K562 (cell line): ENCODE measurements at regions not wholly inside any gene's neighbourhood (a gene's known extent, or its start where the extent isn't known, plus 50 kb on each side); places are given as distances from the start of the nearest gene placed in this dataset.

Source experiments
- ATAC-seq: fragments of 200-7000 bp; cut with Tn5 transposase; 3 replicates; pipeline ENCODE4 v1.9.1; 2020; ENCODE audit warnings: moderate library complexity
- BruUV-seq: library from RNA; stranded (reverse); fragments of 400-500 nt; replicated peaks from 2 replicates; lab custom pipeline; 2021; lab: Mats Ljungman, UMichigan
- CTCF ChIA-PET: fragments of 300-600 bp; formaldehyde crosslinking; extraction: SDS; loops from one replicate; lab custom pipeline; 2021; ENCODE audit warnings: low intra/inter-chr PET ratio; lab: Yijun Ruan, JAX
- POLR2A ChIA-PET: fragments of 300-600, 350-650 bp; sonication (Branson Sonifier 250); formaldehyde crosslinking; extraction: SDS; loops from one replicate; lab custom pipeline; 2021; ENCODE audit warnings: antibody characterized with exemption, inconsistent platforms; lab: Yijun Ruan, JAX
- DNase-seq, 4 experiments: peaks; one replicate each; pipeline versions ENCODE4 v3.0.0 to v3.0.0-alpha.2; 2011 to 2018; ENCODE audit warnings: low spot score in 3 of 4, mixed read lengths in 3 of 4; ENCODE audit errors: extremely low read depth in 1 of 4
- FAIRE-seq: peaks from 2 replicates; lab custom pipeline; 2011; peaks lifted over from hg19 to GRCh38; lab: Jason Lieb, UNC
- H2AFZ ChIP-seq: 2 replicates; pipeline ENCODE4 v1.6.0; 2011; ENCODE audit warnings: low read depth, low read length, control low read depth, inconsistent platforms
- H3K27ac ChIP-seq: fragments of 200-600 bp; 3 replicates; pipeline ENCODE4 v1.8.0; 2011; ENCODE audit warnings: low read depth, mild to moderate bottlenecking, control low read depth, inconsistent platforms, low read length, moderate library complexity, mixed read lengths; ENCODE audit errors: extremely low read depth
- H3K27me3 ChIP-seq, 2 experiments: fragments of 300-600 bp in 1 of 2; 2 replicates in 1 of 2; 3 replicates in 1 of 2; pipeline versions ENCODE4 v1.6.0 to v1.8.0; 2011; ENCODE audit warnings: inconsistent platforms in 2 of 2, low read length in 2 of 2, mild to moderate bottlenecking in 1 of 2, mixed read lengths in 1 of 2, moderate library complexity in 1 of 2; ENCODE audit not compliant: control insufficient read depth in 2 of 2, insufficient read depth in 2 of 2
- H3K36me3 ChIP-seq: fragments of 300-600 bp; 3 replicates; pipeline ENCODE4 v1.8.0; 2011; ENCODE audit warnings: mild to moderate bottlenecking, low read length, inconsistent platforms; ENCODE audit not compliant: control insufficient read depth, insufficient read depth
- H3K4me1 ChIP-seq, 2 experiments: fragments of 200-600 bp in 1 of 2; replicated peaks in 1 of 2; 2 replicates in 1 of 2; 3 replicates in 1 of 2; pipeline versions ENCODE4 v1.5.1 to v1.8.0; 2011; ENCODE audit warnings: inconsistent platforms in 2 of 2, low read length in 2 of 2, mild to moderate bottlenecking in 1 of 2, mixed read lengths in 1 of 2, moderate library complexity in 1 of 2; ENCODE audit not compliant: control insufficient read depth in 2 of 2, insufficient read depth in 2 of 2
- H3K4me2 ChIP-seq: 2 replicates; pipeline ENCODE4 v1.6.1; 2011; ENCODE audit warnings: low read length, control low read depth, inconsistent platforms, mixed read lengths; ENCODE audit not compliant: insufficient read depth
- H3K4me3 ChIP-seq: fragments of 200-600 bp; sonication (generic), shearing (Covaris generic); 2 replicates; pipeline ENCODE4 v1.5.1; 2016; ENCODE audit warnings: control low read depth, inconsistent platforms
- H3K79me2 ChIP-seq: fragments of 200-600 bp; 3 replicates; pipeline ENCODE4 v1.8.0; 2011; ENCODE audit warnings: low read length, inconsistent platforms; ENCODE audit not compliant: control insufficient read depth, insufficient read depth
- H3K9ac ChIP-seq, 2 experiments: 2 replicates each; pipeline versions ENCODE4 v1.6.0 to v1.6.1; 2011; ENCODE audit warnings: low read depth in 2 of 2, low read length in 2 of 2, control low read depth in 1 of 2, inconsistent platforms in 1 of 2, mild to moderate bottlenecking in 1 of 2, mixed read lengths in 1 of 2; ENCODE audit not compliant: insufficient read depth in 1 of 2
- H3K9me1 ChIP-seq: one replicate; pipeline ENCODE4 v1.6.0; 2011; ENCODE audit warnings: inconsistent platforms, mild to moderate bottlenecking, low read length, moderate library complexity; ENCODE audit not compliant: control insufficient read depth, insufficient read depth
- H3K9me3 ChIP-seq: replicated peaks from 2 replicates; pipeline ENCODE4 v1.5.1; 2011; ENCODE audit warnings: low read depth, low read length, inconsistent platforms; ENCODE audit not compliant: control insufficient read depth, insufficient read depth
- H4K20me1 ChIP-seq: replicated peaks from 2 replicates; pipeline ENCODE4 v1.6.1; 2011; ENCODE audit warnings: low read length, inconsistent platforms, mixed read lengths; ENCODE audit not compliant: control insufficient read depth, insufficient read depth
- FOXO4 ChIP-seq: fragments of 450-650 bp; formaldehyde crosslinking; IDR thresholded peaks from 2 replicates; pipeline ENCODE4 v1.4.0; 2020; ENCODE audit warnings: mild to moderate bottlenecking, moderate library complexity
- FOXP1 ChIP-seq: sonication (generic); formaldehyde crosslinking; IDR thresholded peaks from 2 replicates; pipeline ENCODE4 v1.8.0; 2022; ENCODE audit warnings: mild to moderate bottlenecking, missing genetic modification reagents
- HINFP ChIP-seq: fragments of 450-650 bp; conservative IDR thresholded peaks from 2 replicates; pipeline ENCODE4 v1.6.1; 2016; ENCODE audit warnings: missing genetic modification characterization, low read depth, mild to moderate bottlenecking, control low read depth, missing compliant biosample characterization
- REST ChIP-seq, 2 experiments: fragments of 450-650 bp; formaldehyde crosslinking in 1 of 2; IDR thresholded peaks; 2 replicates each; pipeline versions ENCODE4 v1.4.0 to v1.6.1; 2014 to 2020; ENCODE audit warnings: mild to moderate bottlenecking in 2 of 2, borderline replicate concordance in 1 of 2, low read depth in 1 of 2
- RNF219 ChIP-seq: fragments of 250-450 bp; sonication (Bioruptor Pico); IDR thresholded peaks from 2 replicates; pipeline ENCODE4 v1.5.0; 2022; ENCODE audit warnings: mild to moderate bottlenecking
- ZSCAN29 ChIP-seq: fragments of 450-650 bp; IDR thresholded peaks from 2 replicates; pipeline ENCODE4 v1.6.1; 2017
- WGBS: fragments of 100-300 bp; shearing (Covaris generic); methylation state at CpG from one replicate; pipeline ENCODE4 v1.1.6; 2016; ENCODE audit warnings: low coverage, mixed read lengths; ENCODE audit not compliant: insufficient coverage; ENCODE audit errors: missing lambda C conversion rate; 5-methylcytosine and 5-hydroxymethylcytosine counted together
- in situ Hi-C: fragments of 300-500 bp; cut with MboI; formaldehyde crosslinking; loops from 4 replicates; pipeline ENCODE4 v1.15.0; 2018; ENCODE audit warnings: inconsistent platforms, mixed read lengths
- intact Hi-C: fragments of 100-400 bp; cut with micrococcal nuclease; formaldehyde crosslinking; loops from 2 replicates; pipeline ENCODE4 v1.14.2; 2022

- no TSS peak for BruUV-seq
- Histone ChIP-seq H3K4me1 (no peaks in the 10 kb centered on the region), H4K20me1 (no peaks in the 10 kb centered on the region), H3K9me1 (no peaks in the 10 kb centered on the region), H3K4me2 (no peak overlapping the region), H3K36me3 (no peaks in the 10 kb centered on the region), H2AFZ (no peak overlapping the region), H3K9me3 (no peaks in the 10 kb centered on the region), H3K79me2 (no peaks in the 10 kb centered on the region), H3K9ac (no peak overlapping the region), H3K4me3 (no peak overlapping the region), H3K27ac (no peak overlapping the region), H3K27me3 (no peaks in the 10 kb centered on the region)
- DNase-seq: no peak
- no peak for ATAC-seq
- FAIRE-seq: no peak
- intact Hi-C loops (no loop called here), in situ Hi-C loops (no loop called here)
- CTCF ChIA-PET: no interaction called here
- WGBS: 0% methylated on average over 8 of the region's 8 CpGs
- POLR2A ChIA-PET: no interaction called here
- TF ChIP-seq REST (IDR thresholded peaks at IDR 0.05; ENCODE audit: borderline replicate concordance) (no peak), REST (CRISPR knock-in tag; IDR thresholded peaks at IDR 0.05; ENCODE audit: low read depth) (no peak), RNF219 (CRISPR knock-in tag) (no peak), FOXO4 (no peak), FOXP1 (CRISPR knock-in tag) (no peak), ZSCAN29 (no peak), HINFP (tag) (no peak)
These were observed 241.8 kb downstream of the TTLL7 start for GRCh38 chr1:83756984-83757717.
